Neural cell (in vitro differentiated cells): ENCODE measurements at regions not wholly inside any gene's neighbourhood (a gene's known extent, or its start where the extent isn't known, plus 50 kb on each side); places are given as distances from the start of the nearest gene placed in this dataset.

Experiments used
- H2AFZ ChIP-seq: fragments of 200-600, 300-800 bp; sonication (generic), shearing (Covaris generic); 2 replicates; pipeline ENCODE4 v1.6.0; 2014; ENCODE audit warnings: low read depth, mild to moderate bottlenecking, antibody characterized with exemption, low read length, moderate library complexity
- H3F3A ChIP-seq: fragments of 200-600 bp; shearing (Covaris generic); 2 replicates; pipeline ENCODE4 v1.6.1; 2016; ENCODE audit warnings: mild to moderate bottlenecking, moderate library complexity, mixed read lengths, antibody characterized with exemption, low read length; ENCODE audit not compliant: insufficient read depth, poor library complexity, severe bottlenecking
- H3K27ac ChIP-seq: fragments of 200-600, 300-800 bp; sonication (generic), shearing (Covaris generic); 2 replicates; pipeline ENCODE4 v1.5.1; 2014; ENCODE audit warnings: mild to moderate bottlenecking, low read length, moderate library complexity
- H3K27me3 ChIP-seq: fragments of 300-800, 200-600 bp; sonication (generic), shearing (Covaris generic); 2 replicates; pipeline ENCODE4 v1.6.0; 2014; ENCODE audit warnings: mild to moderate bottlenecking, low read depth, low read length, moderate library complexity; ENCODE audit not compliant: insufficient read depth
- H3K36me3 ChIP-seq: fragments of 300-800, 200-600 bp; sonication (generic), shearing (Covaris generic); 2 replicates; pipeline ENCODE4 v1.5.1; 2014; ENCODE audit warnings: mild to moderate bottlenecking, antibody characterized with exemption, low read length, moderate library complexity; ENCODE audit not compliant: insufficient read depth
- H3K4me2 ChIP-seq: fragments of 300-800, 200-600 bp; sonication (generic), shearing (Covaris generic); 2 replicates; pipeline ENCODE4 v1.6.0; 2014; ENCODE audit warnings: mild to moderate bottlenecking, low read length
- H3K4me3 ChIP-seq: fragments of 300-800, 200-600 bp; sonication (generic), shearing (Covaris generic); 2 replicates; pipeline ENCODE4 v1.5.1; 2014; ENCODE audit warnings: mild to moderate bottlenecking, low read length, moderate library complexity
- H3K79me2 ChIP-seq: fragments of 200-600 bp; shearing (Covaris generic); replicated peaks from 2 replicates; pipeline ENCODE4 v1.6.0; 2014; ENCODE audit warnings: mild to moderate bottlenecking, low read length, moderate library complexity; ENCODE audit not compliant: insufficient read depth
- H3K9ac ChIP-seq: fragments of 300-800, 200-600 bp; sonication (generic), shearing (Covaris generic); 2 replicates; pipeline ENCODE4 v1.6.1; 2016; ENCODE audit warnings: mild to moderate bottlenecking, low read length, mixed read lengths
- H3K9me2 ChIP-seq: fragments of 200-600 bp; shearing (Covaris generic); 2 replicates; pipeline ENCODE4 v1.6.1; 2016; ENCODE audit warnings: mild to moderate bottlenecking, low read length, mixed read lengths; ENCODE audit not compliant: insufficient read depth
- H3K9me3 ChIP-seq: fragments of 200-600, 300-800 bp; sonication (generic), shearing (Covaris generic); 2 replicates; pipeline ENCODE4 v1.6.1; 2016; ENCODE audit warnings: mild to moderate bottlenecking, mixed run types, low read length, moderate library complexity, mixed read lengths
- H4K20me1 ChIP-seq: fragments of 200-600 bp; shearing (Covaris generic); 2 replicates; pipeline ENCODE4 v1.6.1; 2016; ENCODE audit warnings: mild to moderate bottlenecking, mixed run types; ENCODE audit not compliant: insufficient read depth
- EP300 ChIP-seq: fragments of 450-650 bp; conservative IDR thresholded peaks from 2 replicates; pipeline ENCODE4 v1.6.1; 2014; ENCODE audit warnings: antibody characterized with exemption, mild to moderate bottlenecking, moderate library complexity; ENCODE audit not compliant: poor library complexity, severe bottlenecking
- EZH2 ChIP-seq: fragments of 200-600, 300-800 bp; shearing (Covaris generic), sonication (generic); IDR thresholded peaks from 2 replicates; pipeline ENCODE4 v1.6.1; 2014; ENCODE audit warnings: antibody characterized with exemption, low read length, borderline replicate concordance, mild to moderate bottlenecking; ENCODE audit not compliant: insufficient read depth, poor library complexity, severe bottlenecking
- MXI1 ChIP-seq: fragments of 450-650 bp; conservative IDR thresholded peaks from 2 replicates; pipeline ENCODE4 v1.6.1; 2014; ENCODE audit warnings: antibody characterized with exemption, mild to moderate bottlenecking; ENCODE audit not compliant: poor library complexity, severe bottlenecking
- POLR2AphosphoS5 ChIP-seq: IDR thresholded peaks from 2 replicates; pipeline ENCODE4 v1.6.1; 2012
- RAD21 ChIP-seq: fragments of 450-650 bp; conservative IDR thresholded peaks from 2 replicates; pipeline ENCODE4 v1.6.1; 2014; ENCODE audit warnings: antibody characterized with exemption, mild to moderate bottlenecking, moderate library complexity
- SMC3 ChIP-seq: fragments of 450-650 bp; conservative IDR thresholded peaks from 2 replicates; pipeline ENCODE4 v1.6.1; 2014; ENCODE audit warnings: antibody characterized with exemption, mild to moderate bottlenecking, moderate library complexity; ENCODE audit not compliant: poor library complexity
- TAF1 ChIP-seq: IDR thresholded peaks from 2 replicates; pipeline ENCODE4 v1.6.1; 2012; ENCODE audit warnings: low read depth
- TF ChIP-seq, protein P1 (sequence below): IDR thresholded peaks from 2 replicates; pipeline ENCODE4 v1.6.1; 2012; ENCODE audit warnings: borderline replicate concordance
- TF ChIP-seq, protein P2 (sequence below): fragments of 450-650 bp; IDR thresholded peaks from 2 replicates; pipeline ENCODE4 v1.5.1; 2014; ENCODE audit warnings: antibody characterized with exemption, mild to moderate bottlenecking, moderate library complexity; ENCODE audit not compliant: poor library complexity, severe bottlenecking

DNA sequence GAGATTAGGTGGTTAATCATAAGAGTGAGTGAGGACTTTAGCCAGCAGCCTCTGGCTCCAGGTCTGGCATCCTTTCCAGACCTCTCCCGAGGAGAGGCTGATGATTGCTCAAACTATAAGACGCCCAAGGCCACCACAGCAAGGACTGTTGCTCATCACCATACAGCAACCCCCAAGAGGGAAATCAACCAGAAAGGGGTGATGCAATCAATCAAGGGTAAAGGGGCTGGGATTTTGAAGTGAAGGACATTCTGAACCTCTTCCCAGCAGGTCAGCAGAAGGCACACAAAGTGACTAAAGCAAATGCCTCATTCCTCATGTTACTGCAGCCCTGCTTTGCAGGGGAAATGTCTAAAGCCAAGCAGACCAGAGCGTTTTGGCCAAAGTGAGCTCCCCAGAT is 247.3 kb upstream of the IGF1R start:
- H3K9me3 ChIP-seq: no peaks in the 10 kb centered on the region

DNA sequence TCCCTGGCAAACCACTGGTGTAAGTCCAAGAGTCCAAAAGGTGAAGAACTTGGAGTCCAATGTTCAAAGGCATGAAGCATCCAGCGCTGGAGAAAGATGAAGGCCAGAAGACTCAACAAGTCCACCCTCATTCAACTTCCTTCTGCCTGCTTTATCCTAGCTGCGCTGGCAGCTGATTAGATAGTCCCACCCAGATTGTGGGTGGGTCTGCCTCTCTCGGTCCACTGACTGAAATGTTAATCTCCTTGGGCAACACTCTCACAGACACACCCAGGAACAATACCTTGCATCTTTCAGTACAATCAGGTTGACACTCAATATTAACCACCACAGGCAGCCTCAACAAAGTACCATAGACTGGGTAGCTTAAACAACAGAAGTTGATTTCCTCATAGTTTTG is 245.9 kb upstream of the IGF1R start:
- H4K20me1 ChIP-seq: no peaks in the 10 kb centered on the region
- H3K4me2 ChIP-seq: no peak overlapping the region
- no peak for TF ChIP-seq SMC3
- H3K27me3 ChIP-seq: no peaks in the 10 kb centered on the region
- no peaks in the 10 kb centered on the region for H3K36me3 ChIP-seq
- H3K9ac ChIP-seq: no peak overlapping the region
- no peaks in the 10 kb centered on the region for H3K79me2 ChIP-seq
- no peaks in the 10 kb centered on the region for H3F3A ChIP-seq
- no peak overlapping the region for H2AFZ ChIP-seq
- no peak overlapping the region for H3K27ac ChIP-seq
- H3K9me3 ChIP-seq: no peaks in the 10 kb centered on the region
- no peak overlapping the region for H3K4me3 ChIP-seq
- H3K9me2 ChIP-seq: no peaks in the 10 kb centered on the region

More for the DNA sequence above, 247.3 kb upstream of the IGF1R start:
- no peaks in the 10 kb centered on the region for H4K20me1 ChIP-seq
- no peaks in the 10 kb centered on the region for H3K79me2 ChIP-seq
- H3K27ac ChIP-seq: no peak overlapping the region
- no peak overlapping the region for H3K4me3 ChIP-seq
- no peak overlapping the region for H3K9ac ChIP-seq
- no peak overlapping the region for H2AFZ ChIP-seq
- no peaks in the 10 kb centered on the region for H3F3A ChIP-seq
- no peaks in the 10 kb centered on the region for H3K36me3 ChIP-seq
- no peaks in the 10 kb centered on the region for H3K27me3 ChIP-seq
- TF ChIP-seq, protein P1, sequence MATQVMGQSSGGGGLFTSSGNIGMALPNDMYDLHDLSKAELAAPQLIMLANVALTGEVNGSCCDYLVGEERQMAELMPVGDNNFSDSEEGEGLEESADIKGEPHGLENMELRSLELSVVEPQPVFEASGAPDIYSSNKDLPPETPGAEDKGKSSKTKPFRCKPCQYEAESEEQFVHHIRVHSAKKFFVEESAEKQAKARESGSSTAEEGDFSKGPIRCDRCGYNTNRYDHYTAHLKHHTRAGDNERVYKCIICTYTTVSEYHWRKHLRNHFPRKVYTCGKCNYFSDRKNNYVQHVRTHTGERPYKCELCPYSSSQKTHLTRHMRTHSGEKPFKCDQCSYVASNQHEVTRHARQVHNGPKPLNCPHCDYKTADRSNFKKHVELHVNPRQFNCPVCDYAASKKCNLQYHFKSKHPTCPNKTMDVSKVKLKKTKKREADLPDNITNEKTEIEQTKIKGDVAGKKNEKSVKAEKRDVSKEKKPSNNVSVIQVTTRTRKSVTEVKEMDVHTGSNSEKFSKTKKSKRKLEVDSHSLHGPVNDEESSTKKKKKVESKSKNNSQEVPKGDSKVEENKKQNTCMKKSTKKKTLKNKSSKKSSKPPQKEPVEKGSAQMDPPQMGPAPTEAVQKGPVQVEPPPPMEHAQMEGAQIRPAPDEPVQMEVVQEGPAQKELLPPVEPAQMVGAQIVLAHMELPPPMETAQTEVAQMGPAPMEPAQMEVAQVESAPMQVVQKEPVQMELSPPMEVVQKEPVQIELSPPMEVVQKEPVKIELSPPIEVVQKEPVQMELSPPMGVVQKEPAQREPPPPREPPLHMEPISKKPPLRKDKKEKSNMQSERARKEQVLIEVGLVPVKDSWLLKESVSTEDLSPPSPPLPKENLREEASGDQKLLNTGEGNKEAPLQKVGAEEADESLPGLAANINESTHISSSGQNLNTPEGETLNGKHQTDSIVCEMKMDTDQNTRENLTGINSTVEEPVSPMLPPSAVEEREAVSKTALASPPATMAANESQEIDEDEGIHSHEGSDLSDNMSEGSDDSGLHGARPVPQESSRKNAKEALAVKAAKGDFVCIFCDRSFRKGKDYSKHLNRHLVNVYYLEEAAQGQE: no peak
- no peak for TF ChIP-seq RAD21
- H3K9me2 ChIP-seq: no peaks in the 10 kb centered on the region
- no peak overlapping the region for H3K4me2 ChIP-seq

DNA sequence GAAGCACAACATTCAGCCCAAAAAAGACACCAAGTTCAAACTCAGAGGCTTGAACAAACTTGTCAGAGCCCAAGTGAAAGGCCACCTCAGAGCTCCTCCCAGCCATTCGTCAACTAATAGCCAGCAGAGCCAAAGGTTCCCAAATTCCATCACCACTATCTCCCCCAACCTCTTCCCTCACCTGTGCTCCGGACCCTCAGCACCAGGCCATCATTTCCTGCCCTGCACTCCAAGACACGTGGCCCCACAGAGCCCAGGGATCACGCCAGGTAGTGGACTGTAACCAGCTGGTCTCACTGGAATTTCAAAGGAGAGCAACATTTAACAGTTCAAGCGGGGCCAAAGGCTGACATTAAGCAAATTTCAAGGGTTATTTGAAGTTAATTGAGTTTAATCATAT is 245.2 kb upstream of the IGF1R start:
- H3K36me3 ChIP-seq: no peaks in the 10 kb centered on the region
- H3F3A ChIP-seq: no peaks in the 10 kb centered on the region
- no peaks in the 10 kb centered on the region for H3K27me3 ChIP-seq
- H2AFZ ChIP-seq: no peak overlapping the region
- H3K79me2 ChIP-seq: no peaks in the 10 kb centered on the region
- TF ChIP-seq TAF1: no peak
- TF ChIP-seq RAD21: no peak
- TF ChIP-seq POLR2AphosphoS5: no peak
- TF ChIP-seq EZH2: no peak
- TF ChIP-seq SMC3: no peak
- TF ChIP-seq, protein P2, sequence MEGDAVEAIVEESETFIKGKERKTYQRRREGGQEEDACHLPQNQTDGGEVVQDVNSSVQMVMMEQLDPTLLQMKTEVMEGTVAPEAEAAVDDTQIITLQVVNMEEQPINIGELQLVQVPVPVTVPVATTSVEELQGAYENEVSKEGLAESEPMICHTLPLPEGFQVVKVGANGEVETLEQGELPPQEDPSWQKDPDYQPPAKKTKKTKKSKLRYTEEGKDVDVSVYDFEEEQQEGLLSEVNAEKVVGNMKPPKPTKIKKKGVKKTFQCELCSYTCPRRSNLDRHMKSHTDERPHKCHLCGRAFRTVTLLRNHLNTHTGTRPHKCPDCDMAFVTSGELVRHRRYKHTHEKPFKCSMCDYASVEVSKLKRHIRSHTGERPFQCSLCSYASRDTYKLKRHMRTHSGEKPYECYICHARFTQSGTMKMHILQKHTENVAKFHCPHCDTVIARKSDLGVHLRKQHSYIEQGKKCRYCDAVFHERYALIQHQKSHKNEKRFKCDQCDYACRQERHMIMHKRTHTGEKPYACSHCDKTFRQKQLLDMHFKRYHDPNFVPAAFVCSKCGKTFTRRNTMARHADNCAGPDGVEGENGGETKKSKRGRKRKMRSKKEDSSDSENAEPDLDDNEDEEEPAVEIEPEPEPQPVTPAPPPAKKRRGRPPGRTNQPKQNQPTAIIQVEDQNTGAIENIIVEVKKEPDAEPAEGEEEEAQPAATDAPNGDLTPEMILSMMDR: no peak
- no peak for TF ChIP-seq MXI1
- no peak for TF ChIP-seq EP300
- TF ChIP-seq, protein P1: no peak
- H3K9ac ChIP-seq: no peak overlapping the region
- H3K9me2 ChIP-seq: no peaks in the 10 kb centered on the region
- H3K4me2 ChIP-seq: no peak overlapping the region
- H4K20me1 ChIP-seq: no peaks in the 10 kb centered on the region
- no peaks in the 10 kb centered on the region for H3K9me3 ChIP-seq
- no peak overlapping the region for H3K27ac ChIP-seq
- H3K4me3 ChIP-seq: no peak overlapping the region
